H9 (cell line): ENCODE measurements at regions not wholly inside any gene's neighbourhood (a gene's known extent, or its start where the extent isn't known, plus 50 kb on each side); places are given as distances from the start of the nearest gene placed in this dataset.

ENCODE experiments used
- DNase-seq: peaks from one replicate; pipeline ENCODE4 v3.0.0-alpha.2; 2017
- H2AFZ ChIP-seq: one replicate; pipeline ENCODE4 v1.6.1; 2013; ENCODE audit warnings: mild to moderate bottlenecking, low read length, control low read depth, moderate library complexity
- H2AK5ac ChIP-seq: 2 replicates; pipeline ENCODE4 v1.6.1; 2013; ENCODE audit warnings: low read length, control low read depth, mixed read lengths; ENCODE audit not compliant: insufficient read length
- H2BK120ac ChIP-seq: one replicate; pipeline ENCODE4 v1.6.1; 2013; ENCODE audit warnings: low read depth, mild to moderate bottlenecking, low read length, control low read depth, inconsistent platforms; ENCODE audit not compliant: poor library complexity, severe bottlenecking
- H2BK12ac ChIP-seq: 2 replicates; pipeline ENCODE4 v1.6.1; 2013; ENCODE audit warnings: low read length, control low read depth, mixed read lengths, low read depth; ENCODE audit not compliant: insufficient read length
- H2BK15ac ChIP-seq: 2 replicates; pipeline ENCODE4 v1.6.1; 2013; ENCODE audit warnings: low read depth, low read length, control low read depth
- H2BK20ac ChIP-seq: one replicate; pipeline ENCODE4 v1.6.1; 2013; ENCODE audit warnings: low read depth, mild to moderate bottlenecking, low read length, control low read depth, inconsistent platforms; ENCODE audit not compliant: poor library complexity, severe bottlenecking
- H2BK5ac ChIP-seq: 2 replicates; pipeline ENCODE4 v1.6.1; 2013; ENCODE audit warnings: low read length, control low read depth, mixed read lengths; ENCODE audit not compliant: insufficient read length
- H3K14ac ChIP-seq: 2 replicates; pipeline ENCODE4 v1.6.1; 2013; ENCODE audit warnings: low read length, control low read depth; ENCODE audit not compliant: insufficient read depth
- H3K18ac ChIP-seq: 2 replicates; pipeline ENCODE4 v1.6.1; 2013; ENCODE audit warnings: low read depth, mild to moderate bottlenecking, mixed read lengths, low read length, control low read depth; ENCODE audit not compliant: insufficient read length
- H3K23ac ChIP-seq: 2 replicates; pipeline ENCODE4 v1.6.1; 2013; ENCODE audit warnings: low read length, control low read depth, mixed read lengths, low read depth; ENCODE audit not compliant: insufficient read length
- H3K23me2 ChIP-seq: 2 replicates; pipeline ENCODE4 v1.6.1; 2013; ENCODE audit warnings: low read depth, mild to moderate bottlenecking, mixed read lengths, low read length, control low read depth; ENCODE audit not compliant: insufficient read length, poor library complexity, severe bottlenecking
- H3K27ac ChIP-seq: 2 replicates; pipeline ENCODE4 v1.5.1; 2013; ENCODE audit warnings: low read length, control low read depth, mixed read lengths, low read depth; ENCODE audit not compliant: insufficient read length
- H3K27me3 ChIP-seq: 2 replicates; pipeline ENCODE4 v1.6.1; 2013; ENCODE audit warnings: low read length, control low read depth, inconsistent platforms; ENCODE audit not compliant: insufficient read depth
- H3K4ac ChIP-seq: 2 replicates; pipeline ENCODE4 v1.6.1; 2013; ENCODE audit warnings: low read depth, mild to moderate bottlenecking, control low read depth, inconsistent platforms, low read length, moderate library complexity
- H3K4me1 ChIP-seq: 2 replicates; pipeline ENCODE4 v1.6.1; 2013; ENCODE audit warnings: low read length, control low read depth, inconsistent platforms; ENCODE audit not compliant: insufficient read depth
- H3K4me2 ChIP-seq: 2 replicates; pipeline ENCODE4 v1.6.1; 2013; ENCODE audit warnings: low read length, control low read depth, mixed read lengths; ENCODE audit not compliant: insufficient read length, insufficient read depth
- H3K56ac ChIP-seq: 2 replicates; pipeline ENCODE4 v1.6.1; 2013; ENCODE audit warnings: low read depth, mild to moderate bottlenecking, mixed read lengths, low read length, control low read depth; ENCODE audit not compliant: insufficient read length
- H3K79me1 ChIP-seq: 2 replicates; pipeline ENCODE4 v1.6.1; 2013; ENCODE audit warnings: low read depth, mild to moderate bottlenecking, moderate library complexity, low read length, control low read depth, inconsistent platforms; ENCODE audit not compliant: insufficient read depth, poor library complexity, severe bottlenecking
- H3K79me2 ChIP-seq: 2 replicates; pipeline ENCODE4 v1.6.1; 2013; ENCODE audit warnings: low read length, control low read depth, inconsistent platforms; ENCODE audit not compliant: insufficient read depth
- H3K9ac ChIP-seq: 2 replicates; pipeline ENCODE4 v1.6.1; 2013; ENCODE audit warnings: low read length, control low read depth, mixed read lengths; ENCODE audit not compliant: insufficient read length; ENCODE audit errors: extremely low read depth
- H3K9me3 ChIP-seq: one replicate; pipeline ENCODE4 v1.6.1; 2013; ENCODE audit warnings: low read depth, low read length, inconsistent platforms; ENCODE audit not compliant: control insufficient read depth
- H3T11ph ChIP-seq: one replicate; pipeline ENCODE4 v1.6.1; 2013; ENCODE audit warnings: mild to moderate bottlenecking, low read length, control low read depth, inconsistent platforms
- H4K20me1 ChIP-seq: one replicate; pipeline ENCODE4 v1.6.1; 2013; ENCODE audit not compliant: control insufficient read depth, insufficient read length, insufficient read depth
- H4K5ac ChIP-seq: 2 replicates; pipeline ENCODE4 v1.6.1; 2013; ENCODE audit warnings: low read depth, mild to moderate bottlenecking, mixed read lengths, low read length, control low read depth; ENCODE audit not compliant: insufficient read length
- H4K8ac ChIP-seq: replicated peaks from 2 replicates; pipeline ENCODE4 v1.6.1; 2013; ENCODE audit warnings: low read length, control low read depth, mixed read lengths, low read depth; ENCODE audit not compliant: insufficient read length
- H4K91ac ChIP-seq: 2 replicates; pipeline ENCODE4 v1.6.1; 2013; ENCODE audit warnings: low read depth, mild to moderate bottlenecking, moderate library complexity, mixed read lengths, low read length, control low read depth; ENCODE audit not compliant: insufficient read length
- H3K27ac Mint-ChIP-seq, 3 experiments: 2 replicates in 2 of 3; 3 replicates in 1 of 3; pipeline ENCODE4 v1.8.0; 2020 to 2021; ENCODE audit warnings: mixed read lengths in 3 of 3, mild to moderate bottlenecking in 1 of 3, moderate library complexity in 1 of 3
- H3K27me3 Mint-ChIP-seq: 2 replicates; pipeline ENCODE4 v1.8.0; 2021; ENCODE audit warnings: low read depth, mild to moderate bottlenecking, moderate library complexity, mixed read lengths
- H3K36me3 Mint-ChIP-seq, 3 experiments: 2 replicates in 2 of 3; 3 replicates in 1 of 3; pipeline ENCODE4 v1.8.0; 2020 to 2021; ENCODE audit warnings: low read depth in 3 of 3, mixed read lengths in 3 of 3; ENCODE audit not compliant: insufficient read depth in 1 of 3
- H3K4me1 Mint-ChIP-seq, 2 experiments: 2 replicates each; pipeline ENCODE4 v1.8.0; 2020; ENCODE audit warnings: mixed read lengths in 2 of 2
- H3K4me3 Mint-ChIP-seq, 2 experiments: 2 replicates in 1 of 2; 3 replicates in 1 of 2; pipeline ENCODE4 v1.8.0; 2020 to 2021; ENCODE audit warnings: mild to moderate bottlenecking in 2 of 2, mixed read lengths in 2 of 2, moderate library complexity in 1 of 2
- H3K9me3 Mint-ChIP-seq, 2 experiments: 2 replicates in 1 of 2; 3 replicates in 1 of 2; pipeline ENCODE4 v1.8.0; 2020; ENCODE audit warnings: mild to moderate bottlenecking in 2 of 2, mixed read lengths in 2 of 2, moderate library complexity in 1 of 2
- CTCF ChIP-seq: fragments of 200-600 bp; sonication (generic); conservative IDR thresholded peaks from 3 replicates; pipeline ENCODE4 v1.8.0; 2021; ENCODE audit warnings: antibody characterized with exemption, mild to moderate bottlenecking
- WGBS: extraction: QIAGEN DNeasy Blood & Tissue Kit; methylation state at CpG from one replicate; pipeline ENCODE4 v1.1.7; 2013; ENCODE audit warnings: missing lambda C conversion rate, low lambda C conversion rate, mixed read lengths; ENCODE audit not compliant: insufficient read length; ENCODE audit errors: extremely low coverage; 5-methylcytosine and 5-hydroxymethylcytosine counted together

- Histone ChIP-seq H3K23ac (no peak overlapping the region), H3K18ac (no peak overlapping the region), H3K4ac (no peak overlapping the region), H3T11ph (no peak overlapping the region), H3K9me3 (no peaks in the 10 kb centered on the region), H3K9ac (no peak overlapping the region), H4K8ac (no peak overlapping the region), H4K5ac (no peak overlapping the region), H3K23me2 (no peaks in the 10 kb centered on the region), H2BK120ac (no peak overlapping the region), H3K27ac (no peak overlapping the region), H3K56ac (no peak overlapping the region), H3K4me2 (no peak overlapping the region), H2BK12ac (no peak overlapping the region), H3K27me3 (no peaks in the 10 kb centered on the region), H2AK5ac (no peak overlapping the region), H3K14ac (no peak overlapping the region), H3K79me2 (no peaks in the 10 kb centered on the region), H4K20me1 (no peaks in the 10 kb centered on the region), H3K79me1 (no peaks in the 10 kb centered on the region), H2BK20ac (no peak overlapping the region), H2BK15ac (no peak overlapping the region), H2AFZ (no peak overlapping the region), H3K4me1 (no peaks in the 10 kb centered on the region), H2BK5ac (no peak overlapping the region), H4K91ac (no peak overlapping the region)
- H3K9me3 Mint-ChIP-seq: peaks cover under 1 to 5% of the 10 kb centered on the region in 2 experiments; a peak in 2 of 5 replicates
- no CpG with 5 or more reads among the region's 3 CpGs for WGBS
- H3K27ac Mint-ChIP-seq: no peak overlapping the region
- H3K36me3 Mint-ChIP-seq: no peaks in the 10 kb centered on the region; a peak in 1 of 7 replicates
- H3K27me3 Mint-ChIP-seq: no peaks in the 10 kb centered on the region
- no peak overlapping the region for H3K4me3 Mint-ChIP-seq
- DNase-seq: no peak
- TF ChIP-seq CTCF: no peak
- H3K4me1 Mint-ChIP-seq: peaks cover 7 to 10% of the 10 kb centered on the region in 2 experiments
Observed at GRCh38 chr3:135688003-135688402, 277.5 kb upstream of the PPP2R3A start.
